ENCODE measurements at regions not wholly inside any gene's neighbourhood (a gene's known extent, or its start where the extent isn't known, plus 50 kb on each side); places are given as distances from the start of the nearest gene placed in this dataset.

- no peaks in the 10 kb centered on the region for H3K9me3 ChIP-seq
- no peaks in the 10 kb centered on the region for H3K4me1 ChIP-seq
- H3K4me3 ChIP-seq, result no peak overlapping the region
- intact Hi-C loops (cut with DNase I; ENCODE audit: low total_unique reads), result no loop called here
- H3K27me3 ChIP-seq, result peaks cover 7% of the 10 kb centered on the region
- 78 to 94% methylated on average over 8 to 9 of the region's 9 CpGs for WGBS, 2 donors (ENCODE audit: low coverage in 1 of 2)
- H3K27ac ChIP-seq, result no peak overlapping the region
- in situ Hi-C loops (cut with MboI; ENCODE audit: low pct_ligation_motif_present in 1 of 4, low pct_unique_long_range_greater_than_20kb in 1 of 4, low sequenced_read_pairs in 3 of 4), result loop anchor here in 2 of 4 donors (25.0 kb wide), 1 partner anchor 360 kb away; no protein-coding TSS in a partner anchor
- no peaks in the 10 kb centered on the region for H3K36me3 ChIP-seq
- TF ChIP-seq POLR2AphosphoS5 (IDR thresholded peaks at IDR 0.05) (no peak), EP300 (IDR thresholded peaks at IDR 0.05; ENCODE audit: low read depth) (no peak), POLR2A (IDR thresholded peaks at IDR 0.05) (no peak)
- TF ChIP-seq, protein P1, sequence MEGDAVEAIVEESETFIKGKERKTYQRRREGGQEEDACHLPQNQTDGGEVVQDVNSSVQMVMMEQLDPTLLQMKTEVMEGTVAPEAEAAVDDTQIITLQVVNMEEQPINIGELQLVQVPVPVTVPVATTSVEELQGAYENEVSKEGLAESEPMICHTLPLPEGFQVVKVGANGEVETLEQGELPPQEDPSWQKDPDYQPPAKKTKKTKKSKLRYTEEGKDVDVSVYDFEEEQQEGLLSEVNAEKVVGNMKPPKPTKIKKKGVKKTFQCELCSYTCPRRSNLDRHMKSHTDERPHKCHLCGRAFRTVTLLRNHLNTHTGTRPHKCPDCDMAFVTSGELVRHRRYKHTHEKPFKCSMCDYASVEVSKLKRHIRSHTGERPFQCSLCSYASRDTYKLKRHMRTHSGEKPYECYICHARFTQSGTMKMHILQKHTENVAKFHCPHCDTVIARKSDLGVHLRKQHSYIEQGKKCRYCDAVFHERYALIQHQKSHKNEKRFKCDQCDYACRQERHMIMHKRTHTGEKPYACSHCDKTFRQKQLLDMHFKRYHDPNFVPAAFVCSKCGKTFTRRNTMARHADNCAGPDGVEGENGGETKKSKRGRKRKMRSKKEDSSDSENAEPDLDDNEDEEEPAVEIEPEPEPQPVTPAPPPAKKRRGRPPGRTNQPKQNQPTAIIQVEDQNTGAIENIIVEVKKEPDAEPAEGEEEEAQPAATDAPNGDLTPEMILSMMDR (IDR thresholded peaks at IDR 0.05), result no peak
- DNase-seq, result no peak
Measured at GRCh38 chr17:33776903-33777302, 478.2 kb upstream of the CCL2 start.

GRCh38 chr17:33777674-33778073 is 477.4 kb upstream of the CCL2 start:
- TF ChIP-seq POLR2A (IDR thresholded peaks at IDR 0.05) (no peak), EP300 (IDR thresholded peaks at IDR 0.05; ENCODE audit: low read depth) (no peak), POLR2AphosphoS5 (IDR thresholded peaks at IDR 0.05) (no peak)
- TF ChIP-seq, protein P1 (IDR thresholded peaks at IDR 0.05), result no peak
- Histone ChIP-seq H3K27ac (no peak overlapping the region), H3K4me3 (no peak overlapping the region), H3K36me3 (no peaks in the 10 kb centered on the region), H3K9me3 (no peaks in the 10 kb centered on the region), H3K4me1 (no peaks in the 10 kb centered on the region), H3K27me3 (peaks cover 7% of the 10 kb centered on the region)
- DNase-seq, result no peak
- intact Hi-C loops (cut with DNase I; ENCODE audit: low total_unique reads) (no loop called here), in situ Hi-C loops (cut with MboI; ENCODE audit: low pct_ligation_motif_present in 1 of 4, low pct_unique_long_range_greater_than_20kb in 1 of 4, low sequenced_read_pairs in 3 of 4) (loop anchor here in 2 of 4 donors (25.0 kb wide), 1 partner anchor 360 kb away; no protein-coding TSS in a partner anchor)
- WGBS, 2 donors (ENCODE audit: low coverage in 1 of 2), result 76 to 100% methylated on average over 2 to 5 of the region's 5 CpGs

GRCh38 chr17:33778505-33779233 is 476.4 kb upstream of the CCL2 start:
- 20 to 70% methylated on average over 2 to 7 of the region's 7 CpGs for WGBS, 2 donors (ENCODE audit: low coverage in 1 of 2)

GRCh38 chr17:33779234-33779591 is 475.9 kb upstream of the CCL2 start:
- no peaks in the 10 kb centered on the region for H3K9me3 ChIP-seq
- H3K4me1 ChIP-seq, result no peaks in the 10 kb centered on the region
- H3K4me3 ChIP-seq, result no peak overlapping the region
- DNase-seq, result peak; percentile 30
- WGBS, 2 donors (ENCODE audit: low coverage in 1 of 2), result 9% methylated on average over 5 of the region's 5 CpGs
- H3K27ac ChIP-seq, result no peak overlapping the region
- in situ Hi-C loops (cut with MboI; ENCODE audit: low pct_ligation_motif_present in 1 of 4, low pct_unique_long_range_greater_than_20kb in 1 of 4, low sequenced_read_pairs in 3 of 4), result loop anchor here in 2 of 4 donors (25.0 kb wide), 1 partner anchor 358 kb away; no protein-coding TSS in a partner anchor
- intact Hi-C loops (cut with DNase I; ENCODE audit: low total_unique reads), result no loop called here
- H3K27me3 ChIP-seq, result peaks cover 7% of the 10 kb centered on the region
- H3K36me3 ChIP-seq, result no peaks in the 10 kb centered on the region
- no peak for TF ChIP-seq POLR2AphosphoS5 (IDR thresholded peaks at IDR 0.05)
- TF ChIP-seq, protein P1 (IDR thresholded peaks at IDR 0.05), result peak; percentile 86 to 99 (median 97)

More at GRCh38 chr17:33778505-33779233, 476.4 kb upstream of the CCL2 start:
- DNase-seq, result no peak
- H3K4me3 ChIP-seq, result no peak overlapping the region
- H3K27ac ChIP-seq, result no peak overlapping the region
- in situ Hi-C loops (cut with MboI; ENCODE audit: low pct_ligation_motif_present in 1 of 4, low pct_unique_long_range_greater_than_20kb in 1 of 4, low sequenced_read_pairs in 3 of 4) (loop anchor here in 2 of 4 donors (25.0 kb wide), 1 partner anchor 359 kb away; no protein-coding TSS in a partner anchor), intact Hi-C loops (cut with DNase I; ENCODE audit: low total_unique reads) (no loop called here)
- TF ChIP-seq EP300 (IDR thresholded peaks at IDR 0.05; ENCODE audit: low read depth) (no peak), POLR2AphosphoS5 (IDR thresholded peaks at IDR 0.05) (no peak), POLR2A (IDR thresholded peaks at IDR 0.05) (no peak)
- TF ChIP-seq, protein P1 (IDR thresholded peaks at IDR 0.05), result no peak
- no peaks in the 10 kb centered on the region for H3K9me3 ChIP-seq
- peaks cover 7% of the 10 kb centered on the region for H3K27me3 ChIP-seq
- H3K4me1 ChIP-seq, result no peaks in the 10 kb centered on the region
- no peaks in the 10 kb centered on the region for H3K36me3 ChIP-seq

All from transverse colon (tissue), 4 donors.